ENCODE measurements at regions not wholly inside any gene's neighbourhood (a gene's known extent, or its start where the extent isn't known, plus 50 kb on each side); places are given as distances from the start of the nearest gene placed in this dataset.

DNA sequence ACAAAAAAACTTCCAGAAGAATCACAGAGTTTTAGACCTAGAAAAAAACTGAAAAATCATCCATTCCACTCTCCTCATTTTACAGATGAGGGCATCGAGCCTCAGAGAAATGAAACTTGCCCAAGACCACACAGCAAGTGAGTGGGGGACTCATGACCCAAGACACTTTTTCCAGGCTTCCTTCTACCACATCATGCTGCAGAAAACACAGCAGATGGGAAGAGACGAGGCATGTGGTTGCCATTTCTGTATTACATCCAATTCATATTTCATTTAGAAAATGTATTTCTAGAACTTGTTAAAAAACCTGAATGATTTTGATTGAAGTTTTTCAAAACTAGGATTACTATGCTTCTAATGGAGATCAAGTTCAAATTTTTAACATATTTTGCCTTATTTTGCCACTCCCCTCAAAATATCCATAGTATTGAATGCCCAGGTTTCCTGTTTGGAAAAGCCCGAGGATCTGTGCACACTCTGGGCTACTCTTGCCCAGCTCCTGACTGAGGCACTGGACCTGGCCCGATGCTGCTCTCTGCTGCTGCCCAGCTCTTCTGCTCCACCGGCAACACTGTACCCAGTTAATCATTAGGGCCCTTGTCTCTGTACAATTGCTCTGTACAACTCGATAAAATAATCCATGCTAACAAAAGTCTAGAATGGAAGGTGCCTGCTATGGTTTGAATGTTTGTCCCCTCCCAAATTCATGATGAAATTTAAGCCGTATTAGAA lies 157.4 kb downstream of the EFNB2 start:
- no peak overlapping the region for H3K4me3 ChIP-seq (ENCODE audit: control insufficient read depth in 1 of 2, extremely low read depth in 1 of 2, low read length in 1 of 2)
- ChIA-PET POLR2A (no interaction called here), CTCF (no interaction called here)
- Mint-ChIP-seq H3K36me3 (no peaks in the 10 kb centered on the region), H3K4me3 (no peak overlapping the region), H3K4me1 (no peaks in the 10 kb centered on the region), H3K27ac (no peak overlapping the region), H3K27me3 (peaks cover 1 to 13% of the 10 kb centered on the region in 2 donors), H3K9me3 (no peaks in the 10 kb centered on the region)
- no peaks in the 10 kb centered on the region for H3K36me3 ChIP-seq (ENCODE audit: control insufficient read depth in 2 of 2, extremely low read depth in 1 of 2, insufficient read depth in 1 of 2, low read length in 1 of 2)
- H3K4me1 ChIP-seq (ENCODE audit: control insufficient read depth in 1 of 2, extremely low read depth in 1 of 2, insufficient read depth in 2 of 2, low read length in 2 of 2) = no peaks in the 10 kb centered on the region
- no peaks in the 10 kb centered on the region for H3K9me3 ChIP-seq
- H3K27ac ChIP-seq (ENCODE audit: low read length) = no peak overlapping the region
- no peak for DNase-seq
- WGBS (ENCODE audit: insufficient coverage) = 66% methylated on average over 2 of the region's 7 CpGs
- ATAC-seq (replicated peaks in 1 of 4) = no peak
- peaks cover 0 to 23% of the 10 kb centered on the region in 2 experiments for H3K27me3 ChIP-seq (replicated peaks in 1 of 2; ENCODE audit: control insufficient read depth in 2 of 2, extremely low read depth in 1 of 2, insufficient read depth in 2 of 2, low read length in 1 of 2)

DNA sequence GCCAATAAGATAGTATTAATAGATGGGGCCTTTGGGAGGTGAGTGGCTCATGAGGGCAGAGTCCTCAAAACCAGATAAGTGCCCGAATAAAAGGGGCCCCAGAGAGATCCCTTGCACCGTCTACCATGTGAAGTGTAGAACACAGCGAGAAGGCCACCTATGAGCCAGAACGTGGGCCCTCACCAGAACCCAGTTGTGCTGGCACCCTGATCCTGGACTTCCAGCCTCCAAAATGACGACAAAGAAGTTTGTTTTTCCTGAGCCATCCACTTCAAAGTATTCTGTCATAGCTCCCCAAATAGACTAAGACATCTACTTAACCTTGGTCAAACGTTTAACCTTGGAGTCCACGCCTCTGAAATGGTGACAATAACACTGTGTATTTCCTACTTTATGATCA lies 158.1 kb downstream of the EFNB2 start:
- CTCF ChIA-PET = no interaction called here
- WGBS (ENCODE audit: insufficient coverage) = 86% methylated on average over 5 of the region's 7 CpGs
- POLR2A ChIA-PET = no interaction called here
- no peaks in the 10 kb centered on the region for H3K4me1 Mint-ChIP-seq
- H3K27ac ChIP-seq (ENCODE audit: low read length) = no peak overlapping the region
- H3K9me3 Mint-ChIP-seq = no peaks in the 10 kb centered on the region
- H3K9me3 ChIP-seq = no peaks in the 10 kb centered on the region
- H3K27me3 ChIP-seq (replicated peaks in 1 of 2; ENCODE audit: control insufficient read depth in 2 of 2, extremely low read depth in 1 of 2, insufficient read depth in 2 of 2, low read length in 1 of 2) = peaks cover 0 to 23% of the 10 kb centered on the region in 2 experiments
- ATAC-seq (replicated peaks in 1 of 4) (no peak), DNase-seq (no peak)
- peaks cover 1 to 17% of the 10 kb centered on the region in 2 donors for H3K27me3 Mint-ChIP-seq
- no peak overlapping the region for H3K4me3 Mint-ChIP-seq
- no peak overlapping the region for H3K4me3 ChIP-seq (ENCODE audit: control insufficient read depth in 1 of 2, extremely low read depth in 1 of 2, low read length in 1 of 2)
- no peak overlapping the region for H3K27ac Mint-ChIP-seq
- H3K36me3 ChIP-seq (ENCODE audit: control insufficient read depth in 2 of 2, extremely low read depth in 1 of 2, insufficient read depth in 1 of 2, low read length in 1 of 2) = no peaks in the 10 kb centered on the region
- H3K36me3 Mint-ChIP-seq = no peaks in the 10 kb centered on the region
- no peaks in the 10 kb centered on the region for H3K4me1 ChIP-seq (ENCODE audit: control insufficient read depth in 1 of 2, extremely low read depth in 1 of 2, insufficient read depth in 2 of 2, low read length in 2 of 2)

DNA sequence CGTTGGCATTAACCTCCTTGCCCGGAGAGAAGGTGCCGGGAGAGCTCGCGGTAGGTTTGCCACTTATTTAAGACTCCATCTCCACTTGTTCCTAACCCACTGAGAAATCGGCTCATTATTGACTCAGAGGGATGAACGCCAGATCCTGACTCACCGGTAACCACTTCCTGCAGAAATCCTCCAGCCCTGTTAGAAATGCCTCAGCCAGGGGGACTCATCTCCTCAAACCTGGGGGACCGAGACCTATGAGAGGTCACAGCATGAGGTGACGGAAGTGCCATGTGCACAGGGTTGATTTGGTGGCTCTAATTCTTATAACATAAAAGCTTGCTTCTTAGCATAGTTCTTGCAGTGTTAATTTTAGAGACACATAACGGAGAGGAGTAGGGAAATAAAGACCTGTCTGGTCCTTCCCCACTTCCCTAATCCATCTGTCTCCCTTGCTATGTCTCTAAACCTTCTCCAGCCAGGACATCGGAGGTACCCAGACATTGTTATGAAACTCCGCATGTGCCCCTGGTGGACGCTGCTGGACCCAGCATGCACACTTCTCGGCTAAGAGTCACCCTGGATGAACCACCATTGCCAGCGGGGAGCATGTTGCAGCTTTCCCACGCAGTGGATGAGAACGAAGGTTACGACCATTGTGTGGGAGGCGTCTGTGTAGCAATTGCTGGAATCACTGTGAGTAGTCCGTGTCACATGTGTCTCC lies 158.9 kb downstream of the EFNB2 start:
- no peaks in the 10 kb centered on the region for H3K9me3 ChIP-seq
- no peaks in the 10 kb centered on the region for H3K4me1 ChIP-seq (ENCODE audit: control insufficient read depth in 1 of 2, extremely low read depth in 1 of 2, insufficient read depth in 2 of 2, low read length in 2 of 2)
- ATAC-seq (replicated peaks in 1 of 4) (no peak), DNase-seq (no peak)
- Mint-ChIP-seq H3K4me1 (no peaks in the 10 kb centered on the region), H3K27ac (no peak overlapping the region), H3K36me3 (no peaks in the 10 kb centered on the region), H3K4me3 (no peak overlapping the region), H3K27me3 (peaks cover 1 to 17% of the 10 kb centered on the region in 2 donors), H3K9me3 (no peaks in the 10 kb centered on the region)
- no peak overlapping the region for H3K4me3 ChIP-seq (ENCODE audit: control insufficient read depth in 1 of 2, extremely low read depth in 1 of 2, low read length in 1 of 2)
- CTCF ChIA-PET = no interaction called here
- WGBS (ENCODE audit: insufficient coverage) = 80% methylated on average over 17 of the region's 21 CpGs
- no peak overlapping the region for H3K27ac ChIP-seq (ENCODE audit: low read length)
- H3K36me3 ChIP-seq (ENCODE audit: control insufficient read depth in 2 of 2, extremely low read depth in 1 of 2, insufficient read depth in 1 of 2, low read length in 1 of 2) = no peaks in the 10 kb centered on the region
- POLR2A ChIA-PET = no interaction called here
- H3K27me3 ChIP-seq (replicated peaks in 1 of 2; ENCODE audit: control insufficient read depth in 2 of 2, extremely low read depth in 1 of 2, insufficient read depth in 2 of 2, low read length in 1 of 2) = peaks cover 0 to 23% of the 10 kb centered on the region in 2 experiments

DNA sequence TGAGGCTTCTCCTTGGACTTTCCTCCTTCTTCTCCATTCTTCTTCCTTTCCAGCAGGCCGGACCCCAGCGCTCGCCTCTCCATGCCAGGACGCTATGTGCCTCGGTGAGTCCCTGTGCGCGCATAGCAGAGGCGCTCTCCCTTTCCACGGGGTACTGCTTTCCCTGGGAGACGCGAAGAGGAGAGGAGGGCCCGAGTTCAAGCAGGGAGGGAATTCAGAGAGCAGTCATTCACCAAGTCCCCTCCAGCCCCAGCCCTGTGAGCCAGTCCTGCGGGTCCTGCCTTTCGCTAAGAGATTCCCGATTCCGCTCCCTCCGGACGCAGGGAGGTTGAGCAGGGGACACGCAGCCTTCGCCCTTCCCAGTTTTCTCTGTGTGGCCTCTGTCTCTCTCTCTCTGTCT lies 160.4 kb downstream of the EFNB2 start:
- no peaks in the 10 kb centered on the region for H3K4me1 ChIP-seq (ENCODE audit: control insufficient read depth in 1 of 2, extremely low read depth in 1 of 2, insufficient read depth in 2 of 2, low read length in 2 of 2)
- no peaks in the 10 kb centered on the region for H3K36me3 ChIP-seq (ENCODE audit: control insufficient read depth in 2 of 2, extremely low read depth in 1 of 2, insufficient read depth in 1 of 2, low read length in 1 of 2)
- H3K27me3 Mint-ChIP-seq = peaks cover 4 to 27% of the 10 kb centered on the region in 2 donors
- H3K4me3 Mint-ChIP-seq = no peak overlapping the region
- H3K27ac ChIP-seq (ENCODE audit: low read length) = no peak overlapping the region
- CTCF ChIA-PET = no interaction called here
- no peaks in the 10 kb centered on the region for H3K9me3 Mint-ChIP-seq
- peaks cover 0 to 23% of the 10 kb centered on the region in 2 experiments for H3K27me3 ChIP-seq (replicated peaks in 1 of 2; ENCODE audit: control insufficient read depth in 2 of 2, extremely low read depth in 1 of 2, insufficient read depth in 2 of 2, low read length in 1 of 2)
- POLR2A ChIA-PET = no interaction called here
- H3K4me3 ChIP-seq (ENCODE audit: control insufficient read depth in 1 of 2, extremely low read depth in 1 of 2, low read length in 1 of 2) = no peak overlapping the region
- 92% methylated on average over 13 of the region's 20 CpGs for WGBS (ENCODE audit: insufficient coverage)
- no peaks in the 10 kb centered on the region for H3K4me1 Mint-ChIP-seq
- no peak for DNase-seq
- no peak overlapping the region for H3K27ac Mint-ChIP-seq
- H3K36me3 Mint-ChIP-seq = no peaks in the 10 kb centered on the region
- H3K9me3 ChIP-seq = no peaks in the 10 kb centered on the region
- ATAC-seq (replicated peaks in 1 of 4) = no peak

DNA sequence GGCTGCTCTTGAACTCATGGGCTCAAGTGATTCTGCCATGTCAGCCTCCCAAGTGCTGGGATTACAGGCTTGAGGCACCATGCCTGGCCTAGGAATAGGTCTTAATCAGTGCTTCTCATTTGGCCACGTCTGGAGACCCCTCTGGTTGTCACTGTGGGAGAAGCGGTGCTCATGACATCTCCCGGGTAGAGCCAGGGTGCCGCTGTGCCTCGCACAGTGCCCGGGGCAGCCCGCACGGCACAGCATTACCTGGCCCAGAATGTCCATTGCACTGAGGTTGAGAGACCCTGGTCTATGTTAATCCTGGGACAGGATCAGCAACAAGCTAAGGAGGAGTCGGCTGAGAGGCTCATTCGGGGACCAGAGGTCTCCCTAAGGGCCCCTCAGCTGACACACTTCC lies 160.8 kb downstream of the EFNB2 start:
- DNase-seq (no peak), ATAC-seq (replicated peaks in 1 of 4) (no peak)
- H3K4me1 ChIP-seq (ENCODE audit: control insufficient read depth in 1 of 2, extremely low read depth in 1 of 2, insufficient read depth in 2 of 2, low read length in 2 of 2) = no peaks in the 10 kb centered on the region
- no peaks in the 10 kb centered on the region for H3K36me3 ChIP-seq (ENCODE audit: control insufficient read depth in 2 of 2, extremely low read depth in 1 of 2, insufficient read depth in 1 of 2, low read length in 1 of 2)
- H3K4me3 Mint-ChIP-seq = no peak overlapping the region
- no peaks in the 10 kb centered on the region for H3K9me3 Mint-ChIP-seq
- 79% methylated on average over 9 of the region's 10 CpGs for WGBS (ENCODE audit: insufficient coverage)
- H3K27me3 ChIP-seq (replicated peaks in 1 of 2; ENCODE audit: control insufficient read depth in 2 of 2, extremely low read depth in 1 of 2, insufficient read depth in 2 of 2, low read length in 1 of 2) = peaks cover 0 to 25% of the 10 kb centered on the region in 2 experiments
- no peak overlapping the region for H3K4me3 ChIP-seq (ENCODE audit: control insufficient read depth in 1 of 2, extremely low read depth in 1 of 2, low read length in 1 of 2)
- no peak overlapping the region for H3K27ac Mint-ChIP-seq
- H3K27ac ChIP-seq (ENCODE audit: low read length) = no peak overlapping the region
- H3K36me3 Mint-ChIP-seq = no peaks in the 10 kb centered on the region
- no peaks in the 10 kb centered on the region for H3K9me3 ChIP-seq
- no peaks in the 10 kb centered on the region for H3K4me1 Mint-ChIP-seq
- ChIA-PET CTCF (no interaction called here), POLR2A (no interaction called here)
- peaks cover 4 to 27% of the 10 kb centered on the region in 2 donors for H3K27me3 Mint-ChIP-seq

DNA sequence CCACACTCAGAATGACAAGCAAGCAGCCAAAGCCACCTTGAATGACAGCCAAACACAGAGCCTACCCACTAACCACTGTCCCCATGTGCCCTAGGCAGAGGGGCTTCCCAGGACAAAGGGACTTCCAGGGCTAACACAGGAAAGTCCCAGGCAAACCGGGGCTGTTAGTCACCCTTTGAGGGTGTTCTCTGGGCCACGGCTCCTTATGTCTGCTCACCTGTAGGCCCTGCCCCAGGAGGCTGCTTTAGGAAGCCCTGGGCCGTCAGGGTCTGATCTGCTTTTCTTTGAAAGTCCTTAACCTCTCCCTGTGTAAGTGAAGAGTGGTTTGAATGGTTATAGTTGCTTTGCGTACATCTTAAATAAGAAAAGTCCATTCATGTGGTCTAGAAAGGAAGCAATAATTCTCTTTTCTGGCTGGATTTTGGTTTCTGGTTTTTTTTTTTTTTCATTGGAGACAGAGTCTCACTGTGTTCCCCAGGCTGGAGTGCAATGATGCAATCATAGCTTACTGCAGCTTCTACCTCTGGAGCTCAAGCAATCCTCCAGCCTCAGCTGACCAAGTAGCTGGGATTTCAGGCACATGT lies 161.4 kb downstream of the EFNB2 start:
- Mint-ChIP-seq H3K36me3 (no peaks in the 10 kb centered on the region), H3K27me3 (peaks cover 4 to 27% of the 10 kb centered on the region in 2 donors), H3K4me3 (no peak overlapping the region), H3K27ac (no peak overlapping the region), H3K9me3 (no peaks in the 10 kb centered on the region), H3K4me1 (no peaks in the 10 kb centered on the region)
- no peaks in the 10 kb centered on the region for H3K36me3 ChIP-seq (ENCODE audit: control insufficient read depth in 2 of 2, extremely low read depth in 1 of 2, insufficient read depth in 1 of 2, low read length in 1 of 2)
- ChIA-PET POLR2A (no interaction called here), CTCF (no interaction called here)
- H3K4me1 ChIP-seq (ENCODE audit: control insufficient read depth in 1 of 2, extremely low read depth in 1 of 2, insufficient read depth in 2 of 2, low read length in 2 of 2) = no peaks in the 10 kb centered on the region
- no peak overlapping the region for H3K27ac ChIP-seq (ENCODE audit: low read length)
- H3K4me3 ChIP-seq (ENCODE audit: control insufficient read depth in 1 of 2, extremely low read depth in 1 of 2, low read length in 1 of 2) = no peak overlapping the region
- no peaks in the 10 kb centered on the region for H3K9me3 ChIP-seq
- 0% methylated on average over 2 of the region's 4 CpGs for WGBS (ENCODE audit: insufficient coverage)
- ATAC-seq (replicated peaks in 1 of 4) (peak in 1 of 4 experiments; percentile 20), DNase-seq (no peak)
- H3K27me3 ChIP-seq (replicated peaks in 1 of 2; ENCODE audit: control insufficient read depth in 2 of 2, extremely low read depth in 1 of 2, insufficient read depth in 2 of 2, low read length in 1 of 2) = peaks cover 0 to 22% of the 10 kb centered on the region in 2 experiments
